PC-9 (cell line): ENCODE measurements at regions not wholly inside any gene's neighbourhood (a gene's known extent, or its start where the extent isn't known, plus 50 kb on each side); places are given as distances from the start of the nearest gene placed in this dataset.

Experiments
- BruUV-seq: library from RNA; stranded (reverse); fragments of 400-500 nt; replicated peaks from 2 replicates; lab custom pipeline; 2021; lab: Mats Ljungman, UMichigan
- CTCF ChIA-PET: fragments of 300-600 bp; sonication (Branson Sonifier 250); formaldehyde crosslinking; loops from one replicate; lab custom pipeline; 2022; ENCODE audit warnings: antibody characterized with exemption; lab: Charles Lee
- POLR2A ChIA-PET: fragments of 300-600 bp; sonication (Branson Sonifier 250); formaldehyde crosslinking; loops from one replicate; lab custom pipeline; 2022; ENCODE audit warnings: antibody characterized with exemption; ENCODE audit not compliant: unreplicated experiment; lab: Charles Lee
- DNase-seq, 2 experiments: peaks; one replicate each; pipeline versions ENCODE4 v3.0.0 to v3.0.0-alpha.2; 2015 to 2022; ENCODE audit warnings: mixed read lengths in 1 of 2
- H2AFZ ChIP-seq: fragments of 200-600 bp; sonication (generic); 2 replicates; pipeline ENCODE4 v1.8.1; 2017; ENCODE audit warnings: antibody characterized with exemption
- H3F3A ChIP-seq: fragments of 200-600 bp; sonication (generic); 2 replicates; pipeline ENCODE4 v1.8.1; 2017; ENCODE audit warnings: antibody characterized with exemption, mild to moderate bottlenecking, low read depth; ENCODE audit not compliant: insufficient read depth
- H3K27ac ChIP-seq: fragments of 200-600 bp; sonication (generic); 2 replicates; pipeline ENCODE4 v1.6.1; 2016; ENCODE audit warnings: mixed run types
- H3K27me3 ChIP-seq: fragments of 200-600 bp; sonication (generic); 2 replicates; pipeline ENCODE4 v1.6.1; 2016; ENCODE audit warnings: low read depth, mixed run types; ENCODE audit not compliant: insufficient read depth
- H3K36me3 ChIP-seq: fragments of 200-600 bp; sonication (generic); 2 replicates; pipeline ENCODE4 v1.6.1; 2016; ENCODE audit warnings: low read depth, mixed run types
- H3K4me1 ChIP-seq: fragments of 200-600 bp; sonication (generic); replicated peaks from 2 replicates; pipeline ENCODE4 v1.6.1; 2016; ENCODE audit warnings: mixed run types; ENCODE audit not compliant: insufficient read depth
- H3K4me2 ChIP-seq: fragments of 200-600 bp; sonication (generic); 2 replicates; pipeline ENCODE4 v1.6.1; 2017; ENCODE audit warnings: mixed run types
- H3K4me3 ChIP-seq: fragments of 200-600 bp; sonication (generic); 2 replicates; pipeline ENCODE4 v1.6.1; 2016; ENCODE audit warnings: mixed run types
- H3K79me2 ChIP-seq: fragments of 200-600 bp; sonication (generic); 2 replicates; pipeline ENCODE4 v1.6.1; 2017; ENCODE audit warnings: low read depth, mixed run types
- H3K9me2 ChIP-seq: fragments of 200-600 bp; sonication (generic); 2 replicates; pipeline ENCODE4 v1.8.1; 2017; ENCODE audit warnings: mild to moderate bottlenecking; ENCODE audit not compliant: insufficient read depth
- H3K9me3 ChIP-seq: fragments of 200-600 bp; sonication (generic); 2 replicates; pipeline ENCODE4 v1.8.1; 2016; ENCODE audit warnings: low read depth; ENCODE audit not compliant: insufficient read depth
- H4K20me1 ChIP-seq: fragments of 200-600 bp; sonication (generic); 2 replicates; pipeline ENCODE4 v1.8.1; 2017; ENCODE audit not compliant: insufficient read depth
- EZH2 ChIP-seq: fragments of 200-600 bp; sonication (generic); IDR thresholded peaks from 2 replicates; pipeline ENCODE4 v1.8.0; 2017; ENCODE audit warnings: antibody characterized with exemption, low read depth
- intact Hi-C: fragments of 100-400 bp; cut with micrococcal nuclease; formaldehyde crosslinking; loops from one replicate; pipeline ENCODE4 v1.10.0; 2022; ENCODE audit not compliant: unreplicated experiment
- TF ChIP-seq, protein P1 (sequence below): fragments of 200-600 bp; sonication (generic); conservative IDR thresholded peaks from 2 replicates; pipeline ENCODE4 v1.6.1; 2017; ENCODE audit warnings: mixed run types, antibody characterized with exemption, mild to moderate bottlenecking, moderate library complexity

DNA sequence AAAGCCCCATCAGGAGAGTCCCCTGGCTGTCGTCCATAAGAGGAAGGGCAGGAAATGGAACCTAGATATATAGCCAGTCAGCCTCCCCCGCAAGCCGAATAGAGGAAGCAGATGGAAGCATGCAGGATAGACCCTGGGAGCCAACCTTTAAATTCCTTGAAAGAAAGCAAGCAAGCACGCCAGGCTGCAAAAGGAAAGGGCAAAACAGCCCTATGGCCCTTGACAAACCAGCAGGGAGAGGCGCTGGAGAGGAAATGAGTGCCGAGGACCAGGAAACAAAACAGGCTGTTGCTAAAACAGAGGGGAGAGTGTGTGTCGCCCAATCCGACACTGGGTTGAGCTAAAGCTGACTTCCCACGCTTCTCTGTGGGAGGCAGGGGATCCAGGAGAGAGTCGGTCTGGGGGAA lies 203.5 kb upstream of the MTNR1B start:
- ChIA-PET POLR2A (no interaction called here), CTCF (no interaction called here)
- Histone ChIP-seq H3K4me3 (no peak overlapping the region), H3K9me2 (no peaks in the 10 kb centered on the region), H3K9me3 (no peaks in the 10 kb centered on the region), H2AFZ (no peak overlapping the region), H3K36me3 (no peaks in the 10 kb centered on the region), H3F3A (no peaks in the 10 kb centered on the region), H3K4me2 (no peak overlapping the region), H3K27me3 (no peaks in the 10 kb centered on the region), H3K79me2 (no peaks in the 10 kb centered on the region), H3K27ac (no peak overlapping the region), H3K4me1 (no peaks in the 10 kb centered on the region), H4K20me1 (no peaks in the 10 kb centered on the region)
- BruUV-seq = no TSS peak
- peak in 1 of 2 experiments; percentile 4 for DNase-seq
- intact Hi-C loops = no loop called here
- TF ChIP-seq EZH2 = no peak
- TF ChIP-seq, protein P1, sequence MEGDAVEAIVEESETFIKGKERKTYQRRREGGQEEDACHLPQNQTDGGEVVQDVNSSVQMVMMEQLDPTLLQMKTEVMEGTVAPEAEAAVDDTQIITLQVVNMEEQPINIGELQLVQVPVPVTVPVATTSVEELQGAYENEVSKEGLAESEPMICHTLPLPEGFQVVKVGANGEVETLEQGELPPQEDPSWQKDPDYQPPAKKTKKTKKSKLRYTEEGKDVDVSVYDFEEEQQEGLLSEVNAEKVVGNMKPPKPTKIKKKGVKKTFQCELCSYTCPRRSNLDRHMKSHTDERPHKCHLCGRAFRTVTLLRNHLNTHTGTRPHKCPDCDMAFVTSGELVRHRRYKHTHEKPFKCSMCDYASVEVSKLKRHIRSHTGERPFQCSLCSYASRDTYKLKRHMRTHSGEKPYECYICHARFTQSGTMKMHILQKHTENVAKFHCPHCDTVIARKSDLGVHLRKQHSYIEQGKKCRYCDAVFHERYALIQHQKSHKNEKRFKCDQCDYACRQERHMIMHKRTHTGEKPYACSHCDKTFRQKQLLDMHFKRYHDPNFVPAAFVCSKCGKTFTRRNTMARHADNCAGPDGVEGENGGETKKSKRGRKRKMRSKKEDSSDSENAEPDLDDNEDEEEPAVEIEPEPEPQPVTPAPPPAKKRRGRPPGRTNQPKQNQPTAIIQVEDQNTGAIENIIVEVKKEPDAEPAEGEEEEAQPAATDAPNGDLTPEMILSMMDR = no peak

DNA sequence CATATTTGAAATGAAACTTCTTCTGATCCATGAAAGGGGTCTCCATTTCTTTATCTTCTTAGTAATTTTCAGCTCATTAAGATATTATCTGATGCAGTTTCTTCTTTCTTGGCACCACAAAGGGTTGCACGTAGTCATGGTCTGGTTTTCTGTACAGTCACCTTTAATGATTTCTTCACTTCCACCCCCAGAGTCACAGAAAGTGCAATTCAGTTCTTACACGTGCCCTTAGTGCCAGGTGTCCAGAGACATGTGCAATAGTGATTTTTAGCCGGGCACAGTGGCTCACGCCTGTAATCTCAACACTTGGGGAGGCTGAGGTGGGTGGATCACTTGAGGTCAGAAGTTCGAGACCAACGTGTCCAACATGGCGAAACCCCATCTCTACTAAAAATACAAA lies 202.8 kb upstream of the MTNR1B start:
- Histone ChIP-seq H3K9me2 (no peaks in the 10 kb centered on the region), H3K4me3 (no peak overlapping the region), H3K79me2 (no peaks in the 10 kb centered on the region), H3K4me2 (no peak overlapping the region), H4K20me1 (no peaks in the 10 kb centered on the region), H3K9me3 (no peaks in the 10 kb centered on the region), H3K36me3 (no peaks in the 10 kb centered on the region), H3K4me1 (no peaks in the 10 kb centered on the region), H3F3A (no peaks in the 10 kb centered on the region), H3K27me3 (no peaks in the 10 kb centered on the region), H2AFZ (no peak overlapping the region), H3K27ac (no peak overlapping the region)
- ChIA-PET CTCF (no interaction called here), POLR2A (no interaction called here)
- TF ChIP-seq, protein P1 = no peak
- no peak for TF ChIP-seq EZH2
- no TSS peak for BruUV-seq
- no peak for DNase-seq
- intact Hi-C loops = no loop called here

DNA sequence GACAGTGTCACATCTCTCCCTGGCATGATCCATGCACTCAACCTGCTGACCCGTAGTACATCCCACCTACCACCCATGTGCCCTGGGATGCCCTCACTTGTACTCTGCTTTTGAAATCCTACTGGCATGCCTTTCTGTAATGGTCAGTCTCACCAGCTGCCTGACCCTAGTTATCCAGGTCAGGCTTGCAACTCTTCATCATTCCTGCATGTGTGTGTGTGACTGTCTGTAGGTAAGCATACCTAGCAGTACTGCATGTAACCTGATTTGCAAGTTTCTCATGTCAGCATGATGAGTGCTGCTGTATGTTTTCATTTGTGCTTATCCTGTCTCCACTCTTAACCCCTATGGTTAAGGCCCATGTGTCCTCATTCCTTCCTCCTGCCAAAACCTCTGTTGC lies 202.0 kb upstream of the MTNR1B start:
- H3K4me1 ChIP-seq = no peaks in the 10 kb centered on the region
- H3K27me3 ChIP-seq = no peaks in the 10 kb centered on the region
- no peaks in the 10 kb centered on the region for H3F3A ChIP-seq
- H3K9me3 ChIP-seq = no peaks in the 10 kb centered on the region
- POLR2A ChIA-PET = no interaction called here
- H3K4me3 ChIP-seq = no peak overlapping the region
- H4K20me1 ChIP-seq = no peaks in the 10 kb centered on the region
- H3K4me2 ChIP-seq = no peak overlapping the region
- CTCF ChIA-PET = no interaction called here
- no peaks in the 10 kb centered on the region for H3K9me2 ChIP-seq
- no peak overlapping the region for H2AFZ ChIP-seq
- intact Hi-C loops = no loop called here
- no TSS peak for BruUV-seq
- H3K79me2 ChIP-seq = no peaks in the 10 kb centered on the region
- TF ChIP-seq EZH2 = no peak
- TF ChIP-seq, protein P1 = no peak
- no peaks in the 10 kb centered on the region for H3K36me3 ChIP-seq
- no peak for DNase-seq
- no peak overlapping the region for H3K27ac ChIP-seq
